GM12878 (cell line): ENCODE measurements at regions not wholly inside any gene's neighbourhood (a gene's known extent, or its start where the extent isn't known, plus 50 kb on each side); places are given as distances from the start of the nearest gene placed in this dataset.

Source experiments
- CTCF ChIP-seq, 3 experiments: IDR thresholded peaks in 2 of 3; conservative IDR thresholded peaks in 1 of 3; 2 replicates each; pipeline ENCODE4 v1.5.1; 2011; ENCODE audit warnings: low read depth in 3 of 3, low read length in 3 of 3, mild to moderate bottlenecking in 3 of 3, control low read depth in 2 of 3, moderate library complexity in 2 of 3, inconsistent platforms in 1 of 3, mixed read lengths in 1 of 3; ENCODE audit not compliant: control insufficient read depth in 2 of 3, insufficient read depth in 1 of 3; ENCODE audit errors: extremely low read depth in 1 of 3
- TBL1XR1 ChIP-seq: IDR thresholded peaks from 2 replicates; pipeline ENCODE4 v1.6.1; 2012; ENCODE audit warnings: low read depth, low read length, improper control_type of control experiment
- ZSCAN29 ChIP-seq: fragments of 450-650 bp; IDR thresholded peaks from 2 replicates; pipeline ENCODE4 v1.6.1; 2017; ENCODE audit warnings: mild to moderate bottlenecking, moderate library complexity

GRCh38 chr6:10307028-10307427 is 107.8 kb downstream of the TFAP2A start:
- no peak for TF ChIP-seq TBL1XR1
- TF ChIP-seq CTCF (IDR thresholded peaks at IDR 0.05 in 2 of 3, conservative IDR thresholded peaks at IDR 0.05 in 1 of 3; ENCODE audit: control insufficient read depth in 2 of 3, extremely low read depth in 1 of 3, insufficient read depth in 1 of 3, low read depth in 3 of 3, low read length in 3 of 3): no peak
- TF ChIP-seq ZSCAN29: no peak
